NCI-H128 (cell line): ENCODE measurements at regions not wholly inside any gene's neighbourhood (a gene's known extent, or its start where the extent isn't known, plus 50 kb on each side); places are given as distances from the start of the nearest gene placed in this dataset.
"Not testable (repeated sequence)": the region's sequence is repeated elsewhere in the genome, so short reads cannot be mapped to it uniquely, and the experiment has no call there.

Experiments
- DNase-seq: peaks from one replicate; lab custom pipeline; 2025; ENCODE audit not compliant: unreplicated experiment; lab: John Stamatoyannopoulos, UW

GRCh38 chr1:166602801-166603200, 236.5 kb upstream of the POGK start:
- not testable (repeated sequence) for DNase-seq

- DNase-seq = no peak
Observed at GRCh38 chr1:166603296-166603695, 236.0 kb upstream of the POGK start.

- DNase-seq = no peak
Observed at GRCh38 chr1:166605137-166605536, 234.1 kb upstream of the POGK start.

- no peak for DNase-seq
Observed at GRCh38 chr1:166612886-166613285, 226.4 kb upstream of the POGK start.

- no peak for DNase-seq
Observed at GRCh38 chr1:166616206-166616605, 223.1 kb upstream of the POGK start.

- DNase-seq = no peak
Observed at GRCh38 chr1:166626711-166627110, 212.6 kb upstream of the POGK start.

- DNase-seq = no peak
Observed at GRCh38 chr1:166627558-166627957, 211.7 kb upstream of the POGK start.

- DNase-seq = no peak
Observed at GRCh38 chr1:166628259-166628658, 211.0 kb upstream of the POGK start.

GRCh38 chr1:166629946-166630345, 209.3 kb upstream of the POGK start:
- DNase-seq = no peak

GRCh38 chr1:166630369-166630768, 208.9 kb upstream of the POGK start:
- no peak for DNase-seq

- DNase-seq = no peak
Observed at GRCh38 chr1:166638137-166638536, 201.1 kb upstream of the POGK start.

GRCh38 chr1:166657228-166657627, 182.0 kb upstream of the POGK start:
- not testable (repeated sequence) for DNase-seq

- DNase-seq = not testable (repeated sequence)
Observed at GRCh38 chr1:166666790-166667189, 172.5 kb upstream of the POGK start.

- not testable (repeated sequence) for DNase-seq
Observed at GRCh38 chr1:166667600-166667999, 171.7 kb upstream of the POGK start.

- DNase-seq = no peak
Observed at GRCh38 chr1:166671627-166672026, 167.6 kb upstream of the POGK start.

- no peak for DNase-seq
Observed at GRCh38 chr1:166673722-166674121, 165.6 kb upstream of the POGK start.

GRCh38 chr1:166675213-166675612, 164.1 kb upstream of the POGK start:
- DNase-seq = no peak

- no peak for DNase-seq
Observed at GRCh38 chr1:166676981-166677380, 162.3 kb upstream of the POGK start.

GRCh38 chr1:166679369-166679768, 159.9 kb upstream of the POGK start:
- DNase-seq = no peak

GRCh38 chr1:166682588-166682987, 156.7 kb upstream of the POGK start:
- DNase-seq = no peak

GRCh38 chr1:166684669-166685068, 154.6 kb upstream of the POGK start:
- DNase-seq = not testable (repeated sequence)

GRCh38 chr1:166685200-166685599, 154.1 kb upstream of the POGK start:
- no peak for DNase-seq

GRCh38 chr1:166685891-166686290, 153.4 kb upstream of the POGK start:
- not testable (repeated sequence) for DNase-seq

- DNase-seq = not testable (repeated sequence)
Observed at GRCh38 chr1:166690596-166690995, 148.7 kb upstream of the POGK start.
